ENCODE measurements at regions not wholly inside any gene's neighbourhood (a gene's known extent, or its start where the extent isn't known, plus 50 kb on each side); places are given as distances from the start of the nearest gene placed in this dataset.

DNA sequence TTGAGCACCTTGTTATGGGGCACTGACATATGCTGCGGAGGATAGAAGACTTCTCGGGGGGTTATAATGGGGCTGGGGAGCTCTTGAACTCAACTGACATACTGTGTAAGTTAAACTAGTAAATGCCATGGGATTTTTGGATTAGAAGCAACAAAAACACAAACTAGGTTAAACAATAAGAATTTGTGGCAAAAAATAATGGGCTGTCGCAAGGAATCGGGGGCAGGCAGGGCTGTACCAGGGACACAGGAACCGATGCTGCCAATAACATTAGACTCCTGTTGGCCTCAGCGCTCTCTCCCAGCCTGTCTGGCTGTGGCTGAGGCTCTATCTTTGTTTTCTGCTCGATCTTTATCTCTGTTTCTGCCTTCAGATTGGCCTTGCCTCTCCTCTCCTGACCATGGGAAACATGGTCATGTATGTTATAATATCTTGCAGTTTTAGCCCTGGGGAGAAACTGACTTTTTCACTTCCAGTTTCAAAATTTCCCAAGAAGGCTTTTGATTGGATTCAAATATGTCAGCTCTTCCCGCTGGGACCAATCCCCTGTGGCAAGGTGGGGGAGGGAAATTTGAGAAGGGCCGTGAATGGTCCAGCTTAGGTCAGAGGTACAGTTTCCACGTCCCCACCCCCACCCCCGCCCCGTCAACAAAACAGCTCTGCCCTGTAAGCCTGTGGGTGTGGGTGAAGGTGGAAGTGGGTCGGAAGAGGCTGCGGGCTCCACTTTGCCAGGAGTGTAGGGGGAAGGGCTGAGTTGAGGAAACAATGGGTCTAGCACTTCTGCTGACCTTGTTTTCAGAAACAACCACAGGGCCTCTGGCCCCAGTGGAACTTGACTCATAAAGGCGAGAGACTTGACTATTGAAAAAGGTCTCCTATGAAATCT lies 161.1 kb upstream of the TBL1XR1 start (continued):
- TF ChIP-seq, protein P1, sequence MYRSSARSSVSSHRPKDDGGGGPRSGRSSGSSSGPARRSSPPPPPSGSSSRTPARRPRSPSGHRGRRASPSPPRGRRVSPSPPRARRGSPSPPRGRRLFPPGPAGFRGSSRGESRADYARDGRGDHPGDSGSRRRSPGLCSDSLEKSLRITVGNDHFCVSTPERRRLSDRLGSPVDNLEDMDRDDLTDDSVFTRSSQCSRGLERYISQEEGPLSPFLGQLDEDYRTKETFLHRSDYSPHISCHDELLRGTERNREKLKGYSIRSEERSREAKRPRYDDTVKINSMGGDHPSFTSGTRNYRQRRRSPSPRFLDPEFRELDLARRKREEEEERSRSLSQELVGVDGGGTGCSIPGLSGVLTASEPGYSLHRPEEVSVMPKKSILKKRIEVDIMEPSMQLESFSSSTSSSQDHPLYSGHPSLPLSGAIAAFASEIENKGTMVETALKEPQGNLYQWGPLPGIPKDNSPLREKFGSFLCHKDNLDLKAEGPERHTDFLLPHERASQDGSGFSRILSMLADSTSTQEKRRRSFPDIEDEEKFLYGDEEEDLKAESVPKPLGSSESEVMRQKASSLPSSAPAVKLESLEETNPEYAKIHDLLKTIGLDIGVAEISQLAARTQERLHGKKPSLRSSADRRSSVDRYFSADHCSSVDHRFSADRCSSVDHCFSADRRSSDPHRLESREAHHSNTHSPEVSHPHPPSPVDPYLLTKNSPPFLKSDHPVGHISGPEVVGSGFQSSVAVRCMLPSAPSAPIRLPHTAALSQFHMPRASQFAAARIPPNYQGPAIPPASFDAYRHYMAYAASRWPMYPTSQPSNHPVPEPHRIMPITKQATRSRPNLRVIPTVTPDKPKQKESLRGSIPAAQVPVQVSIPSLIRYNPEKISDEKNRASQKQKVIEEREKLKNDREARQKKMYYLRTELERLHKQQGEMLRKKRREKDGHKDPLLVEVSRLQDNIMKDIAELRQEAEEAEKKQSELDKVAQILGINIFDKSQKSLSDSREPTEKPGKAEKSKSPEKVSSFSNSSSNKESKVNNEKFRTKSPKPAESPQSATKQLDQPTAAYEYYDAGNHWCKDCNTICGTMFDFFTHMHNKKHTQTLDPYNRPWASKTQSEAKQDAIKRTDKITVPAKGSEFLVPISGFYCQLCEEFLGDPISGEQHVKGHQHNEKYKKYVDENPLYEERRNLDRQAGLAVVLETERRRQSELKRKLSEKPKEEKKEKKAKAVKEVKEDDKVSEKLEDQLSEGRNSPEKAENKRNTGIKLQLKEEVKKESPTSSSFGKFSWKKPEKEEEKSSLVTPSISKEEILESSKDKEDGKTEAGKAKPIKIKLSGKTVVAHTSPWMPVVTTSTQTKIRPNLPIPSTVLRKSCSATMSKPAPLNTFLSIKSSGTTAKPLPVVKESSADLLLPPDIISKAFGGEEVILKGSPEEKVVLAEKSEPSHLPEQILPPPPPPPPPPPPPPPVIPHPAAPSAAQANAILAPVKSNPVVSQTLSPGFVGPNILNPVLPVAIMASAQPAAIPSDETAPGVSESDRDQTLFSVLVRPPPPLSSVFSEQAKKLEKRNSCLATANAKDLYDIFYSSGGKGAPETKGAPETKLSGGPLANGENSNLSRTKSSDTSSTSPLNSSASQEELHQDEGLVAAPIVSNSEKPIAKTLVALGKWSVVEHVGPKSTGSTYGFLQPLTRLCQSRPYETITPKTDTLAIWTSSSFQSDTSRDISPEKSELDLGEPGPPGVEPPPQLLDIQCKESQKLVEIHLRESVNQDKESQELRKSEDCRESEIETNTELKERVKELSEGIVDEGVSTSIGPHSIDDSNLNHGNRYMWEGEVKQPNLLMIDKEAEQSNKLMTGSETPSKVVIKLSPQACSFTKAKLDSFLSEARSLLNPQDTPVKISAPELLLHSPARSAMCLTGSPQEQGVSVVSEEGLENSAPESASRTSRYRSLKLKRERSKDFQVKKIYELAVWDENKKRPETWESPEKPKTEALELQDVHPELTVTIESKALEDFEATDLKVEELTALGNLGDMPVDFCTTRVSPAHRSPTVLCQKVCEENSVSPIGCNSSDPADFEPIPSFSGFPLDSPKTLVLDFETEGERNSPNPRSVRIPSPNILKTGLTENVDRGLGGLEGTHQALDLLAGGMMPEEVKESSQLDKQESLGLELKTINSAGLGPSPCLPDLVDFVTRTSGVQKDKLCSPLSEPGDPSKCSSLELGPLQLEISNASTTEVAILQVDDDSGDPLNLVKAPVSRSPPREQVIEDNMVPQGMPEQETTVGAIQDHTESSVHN (CRISPR knock-in tag; IDR thresholded peaks at IDR 0.05), result no peak
- TF ChIP-seq SMARCC2 (IDR thresholded peaks at IDR 0.05) (no peak), TCF7 (IDR thresholded peaks at IDR 0.05; ENCODE audit: low read depth) (no peak; the same call in 1 of the 2 replicates), FOXP1 (IDR thresholded peaks at IDR 0.05) (no peak), FOXP1 (CRISPR knock-in tag; IDR thresholded peaks at IDR 0.05) (peak; percentile 49), ZIK1 (CRISPR knock-in tag; IDR thresholded peaks at IDR 0.05; ENCODE audit: borderline replicate concordance, low read depth) (no peak), NCOA5 (CRISPR knock-in tag; IDR thresholded peaks at IDR 0.05) (0 out of 2 replicates have a peak, but pooled peaks have one; percentile 3), KAT8 (CRISPR knock-in tag; IDR thresholded peaks at IDR 0.05) (no peak; the same call in 1 of the 2 replicates), ELF3 (CRISPR knock-in tag; IDR thresholded peaks at IDR 0.05) (no peak; the same call in 1 of the 2 replicates), KLF11 (CRISPR knock-in tag; IDR thresholded peaks at IDR 0.05) (peak; percentile 20; the same call in 1 of the 2 replicates), HOXA7 (CRISPR knock-in tag; IDR thresholded peaks at IDR 0.05) (no peak), MED8 (CRISPR knock-in tag; IDR thresholded peaks at IDR 0.05; ENCODE audit: insufficient replicate concordance) (peak; percentile 30), RXRB (CRISPR knock-in tag; IDR thresholded peaks at IDR 0.05; ENCODE audit: borderline replicate concordance) (peak; percentile 19; the same call in 1 of the 2 replicates), ZNF768 (CRISPR knock-in tag; IDR thresholded peaks at IDR 0.05) (no peak)
- TF ChIP-seq, protein P2, sequence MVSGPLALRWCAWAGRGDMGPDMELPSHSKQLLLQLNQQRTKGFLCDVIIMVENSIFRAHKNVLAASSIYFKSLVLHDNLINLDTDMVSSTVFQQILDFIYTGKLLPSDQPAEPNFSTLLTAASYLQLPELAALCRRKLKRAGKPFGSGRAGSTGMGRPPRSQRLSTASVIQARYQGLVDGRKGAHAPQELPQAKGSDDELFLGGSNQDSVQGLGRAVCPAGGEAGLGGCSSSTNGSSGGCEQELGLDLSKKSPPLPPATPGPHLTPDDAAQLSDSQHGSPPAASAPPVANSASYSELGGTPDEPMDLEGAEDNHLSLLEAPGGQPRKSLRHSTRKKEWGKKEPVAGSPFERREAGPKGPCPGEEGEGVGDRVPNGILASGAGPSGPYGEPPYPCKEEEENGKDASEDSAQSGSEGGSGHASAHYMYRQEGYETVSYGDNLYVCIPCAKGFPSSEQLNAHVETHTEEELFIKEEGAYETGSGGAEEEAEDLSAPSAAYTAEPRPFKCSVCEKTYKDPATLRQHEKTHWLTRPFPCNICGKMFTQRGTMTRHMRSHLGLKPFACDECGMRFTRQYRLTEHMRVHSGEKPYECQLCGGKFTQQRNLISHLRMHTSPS (CRISPR knock-in tag; IDR thresholded peaks at IDR 0.05; ENCODE audit: low read depth), result 0 out of 2 replicates have a peak, but pooled peaks have one; percentile 33
- TF ChIP-seq, protein P3, sequence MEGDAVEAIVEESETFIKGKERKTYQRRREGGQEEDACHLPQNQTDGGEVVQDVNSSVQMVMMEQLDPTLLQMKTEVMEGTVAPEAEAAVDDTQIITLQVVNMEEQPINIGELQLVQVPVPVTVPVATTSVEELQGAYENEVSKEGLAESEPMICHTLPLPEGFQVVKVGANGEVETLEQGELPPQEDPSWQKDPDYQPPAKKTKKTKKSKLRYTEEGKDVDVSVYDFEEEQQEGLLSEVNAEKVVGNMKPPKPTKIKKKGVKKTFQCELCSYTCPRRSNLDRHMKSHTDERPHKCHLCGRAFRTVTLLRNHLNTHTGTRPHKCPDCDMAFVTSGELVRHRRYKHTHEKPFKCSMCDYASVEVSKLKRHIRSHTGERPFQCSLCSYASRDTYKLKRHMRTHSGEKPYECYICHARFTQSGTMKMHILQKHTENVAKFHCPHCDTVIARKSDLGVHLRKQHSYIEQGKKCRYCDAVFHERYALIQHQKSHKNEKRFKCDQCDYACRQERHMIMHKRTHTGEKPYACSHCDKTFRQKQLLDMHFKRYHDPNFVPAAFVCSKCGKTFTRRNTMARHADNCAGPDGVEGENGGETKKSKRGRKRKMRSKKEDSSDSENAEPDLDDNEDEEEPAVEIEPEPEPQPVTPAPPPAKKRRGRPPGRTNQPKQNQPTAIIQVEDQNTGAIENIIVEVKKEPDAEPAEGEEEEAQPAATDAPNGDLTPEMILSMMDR (CRISPR knock-in tag; IDR thresholded peaks at IDR 0.05), result no peak
- TF ChIP-seq, protein P4, sequence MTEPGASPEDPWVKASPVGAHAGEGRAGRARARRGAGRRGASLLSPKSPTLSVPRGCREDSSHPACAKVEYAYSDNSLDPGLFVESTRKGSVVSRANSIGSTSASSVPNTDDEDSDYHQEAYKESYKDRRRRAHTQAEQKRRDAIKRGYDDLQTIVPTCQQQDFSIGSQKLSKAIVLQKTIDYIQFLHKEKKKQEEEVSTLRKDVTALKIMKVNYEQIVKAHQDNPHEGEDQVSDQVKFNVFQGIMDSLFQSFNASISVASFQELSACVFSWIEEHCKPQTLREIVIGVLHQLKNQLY (CRISPR knock-in tag; IDR thresholded peaks at IDR 0.05), result no peak
